ENCODE measurements at regions not wholly inside any gene's neighbourhood (a gene's known extent, or its start where the extent isn't known, plus 50 kb on each side); places are given as distances from the start of the nearest gene placed in this dataset.

DNA sequence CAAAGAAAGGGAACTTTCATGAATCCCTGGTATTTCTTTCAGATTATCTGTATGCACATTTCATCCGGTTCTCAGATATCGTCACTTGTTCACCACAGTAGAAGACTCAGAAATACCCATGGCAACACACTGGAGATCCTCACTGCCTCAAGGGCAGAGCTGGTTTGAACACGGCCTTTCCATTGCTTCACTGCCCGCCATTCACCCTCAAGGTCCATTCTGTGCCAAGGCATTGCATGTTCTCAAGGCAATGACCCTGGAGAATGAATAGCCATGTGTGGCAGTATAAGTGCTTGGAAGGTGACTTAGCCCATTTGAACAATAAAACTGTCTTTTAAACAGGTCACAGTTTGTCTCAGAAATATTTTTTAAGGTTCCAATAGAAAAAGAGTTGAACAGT is 606.5 kb downstream of the IPMK start:
- TF ChIP-seq, protein P1, sequence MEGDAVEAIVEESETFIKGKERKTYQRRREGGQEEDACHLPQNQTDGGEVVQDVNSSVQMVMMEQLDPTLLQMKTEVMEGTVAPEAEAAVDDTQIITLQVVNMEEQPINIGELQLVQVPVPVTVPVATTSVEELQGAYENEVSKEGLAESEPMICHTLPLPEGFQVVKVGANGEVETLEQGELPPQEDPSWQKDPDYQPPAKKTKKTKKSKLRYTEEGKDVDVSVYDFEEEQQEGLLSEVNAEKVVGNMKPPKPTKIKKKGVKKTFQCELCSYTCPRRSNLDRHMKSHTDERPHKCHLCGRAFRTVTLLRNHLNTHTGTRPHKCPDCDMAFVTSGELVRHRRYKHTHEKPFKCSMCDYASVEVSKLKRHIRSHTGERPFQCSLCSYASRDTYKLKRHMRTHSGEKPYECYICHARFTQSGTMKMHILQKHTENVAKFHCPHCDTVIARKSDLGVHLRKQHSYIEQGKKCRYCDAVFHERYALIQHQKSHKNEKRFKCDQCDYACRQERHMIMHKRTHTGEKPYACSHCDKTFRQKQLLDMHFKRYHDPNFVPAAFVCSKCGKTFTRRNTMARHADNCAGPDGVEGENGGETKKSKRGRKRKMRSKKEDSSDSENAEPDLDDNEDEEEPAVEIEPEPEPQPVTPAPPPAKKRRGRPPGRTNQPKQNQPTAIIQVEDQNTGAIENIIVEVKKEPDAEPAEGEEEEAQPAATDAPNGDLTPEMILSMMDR (conservative IDR thresholded peaks at IDR 0.05 in 1 of 2, IDR thresholded peaks at IDR 0.05 in 1 of 2; ENCODE audit: extremely low read depth in 1 of 2, insufficient read depth in 1 of 2, low read depth in 1 of 2, low read length in 2 of 2) = no peak
- TF ChIP-seq EZH2 (IDR thresholded peaks at IDR 0.05; ENCODE audit: borderline replicate concordance, low read length) = no peak
